GM12864 (cell line): ENCODE measurements at regions not wholly inside any gene's neighbourhood (a gene's known extent, or its start where the extent isn't known, plus 50 kb on each side); places are given as distances from the start of the nearest gene placed in this dataset.
"Not testable (repeated sequence)": the region's sequence is repeated elsewhere in the genome, so short reads cannot be mapped to it uniquely, and the experiment has no call there.

ENCODE experiments used
- DNase-seq: peaks from one replicate; pipeline ENCODE4 v3.0.0-alpha.2; 2011; ENCODE audit warnings: low read depth
- H3K4me3 ChIP-seq: 2 replicates; pipeline ENCODE4 v1.5.1; 2011; ENCODE audit warnings: mild to moderate bottlenecking, low read depth, low read length, control low read depth
- CTCF ChIP-seq: IDR thresholded peaks from 2 replicates; pipeline ENCODE4 v1.5.1; 2011; ENCODE audit warnings: low read depth, mild to moderate bottlenecking, moderate library complexity, low read length, control low read depth, inconsistent platforms; ENCODE audit errors: missing control alignments

GRCh38 chr5:3330442-3330841 lies 265.2 kb upstream of the IRX1 start:
- no peak for DNase-seq
- TF ChIP-seq CTCF: no peak
- no peak overlapping the region for H3K4me3 ChIP-seq

- TF ChIP-seq CTCF: no peak
- DNase-seq: no peak
- H3K4me3 ChIP-seq: no peak overlapping the region
Observed at GRCh38 chr5:3329427-3329826, 266.2 kb upstream of the IRX1 start.

GRCh38 chr5:3326841-3327232 lies 268.8 kb upstream of the IRX1 start:
- H3K4me3 ChIP-seq: no peak overlapping the region
- no peak for DNase-seq
- no peak for TF ChIP-seq CTCF

- TF ChIP-seq CTCF: no peak
- H3K4me3 ChIP-seq: no peak overlapping the region
- no peak for DNase-seq
Observed at GRCh38 chr5:3325972-3326840, 269.4 kb upstream of the IRX1 start.

- DNase-seq: no peak
- no peak overlapping the region for H3K4me3 ChIP-seq
- TF ChIP-seq CTCF: no peak
Observed at GRCh38 chr5:3325201-3325971, 270.2 kb upstream of the IRX1 start.

GRCh38 chr5:3324421-3325101 lies 271.1 kb upstream of the IRX1 start:
- DNase-seq: no peak
- TF ChIP-seq CTCF: no peak

GRCh38 chr5:3323966-3324365 lies 271.7 kb upstream of the IRX1 start:
- H3K4me3 ChIP-seq, DNase-seq: not testable (repeated sequence)

More at GRCh38 chr5:3324421-3325101, 271.1 kb upstream of the IRX1 start:
- no peak overlapping the region for H3K4me3 ChIP-seq
